GM18870 (cell line): ENCODE measurements at regions not wholly inside any gene's neighbourhood (a gene's known extent, or its start where the extent isn't known, plus 50 kb on each side); places are given as distances from the start of the nearest gene placed in this dataset.
"Not testable (repeated sequence)": the region's sequence is repeated elsewhere in the genome, so short reads cannot be mapped to it uniquely, and the experiment has no call there.

Experiments
- ATAC-seq: cut with Tn5 transposase; IDR thresholded peaks from one replicate; pipeline ENCODE4 v1.9.1; 2021; ENCODE audit warnings: moderate library complexity; ENCODE audit not compliant: unreplicated experiment

DNA sequence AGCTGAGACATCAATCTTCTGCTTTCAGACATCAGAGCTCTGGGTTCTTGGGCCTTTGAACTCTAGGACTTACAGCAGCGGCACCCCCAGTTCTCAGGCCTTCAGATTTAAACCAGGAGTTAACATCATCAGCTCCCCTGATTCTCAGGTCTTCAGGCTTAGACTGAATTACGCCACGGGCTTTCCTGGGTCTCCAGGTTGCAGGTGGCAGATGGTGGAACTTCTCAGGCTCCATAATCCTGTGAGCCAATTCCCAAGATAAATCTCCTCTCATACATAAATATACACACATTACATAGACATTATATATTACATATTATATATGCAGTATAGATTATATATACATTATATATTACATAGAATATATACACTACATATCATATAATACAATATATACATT, 408.9 kb upstream of the AUTS2 start:
- ATAC-seq: no peak

DNA sequence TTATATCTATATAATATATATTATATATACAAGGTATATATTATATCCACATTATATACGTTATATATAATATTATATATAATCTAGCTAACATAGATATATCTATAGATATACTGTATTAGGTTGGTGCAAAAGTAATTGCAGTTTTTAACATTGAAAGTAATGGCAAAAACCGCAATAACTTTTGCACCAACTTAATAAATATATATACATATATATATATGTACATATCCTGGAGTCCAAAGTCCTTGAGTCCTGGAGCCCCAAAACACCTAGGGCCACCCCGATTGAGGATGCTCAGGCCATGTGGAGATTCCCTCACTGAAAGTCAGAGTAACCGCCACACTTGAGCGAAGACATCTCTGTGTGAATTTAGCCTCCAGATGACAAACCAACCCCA, 408.2 kb upstream of the AUTS2 start:
- no peak for ATAC-seq

DNA sequence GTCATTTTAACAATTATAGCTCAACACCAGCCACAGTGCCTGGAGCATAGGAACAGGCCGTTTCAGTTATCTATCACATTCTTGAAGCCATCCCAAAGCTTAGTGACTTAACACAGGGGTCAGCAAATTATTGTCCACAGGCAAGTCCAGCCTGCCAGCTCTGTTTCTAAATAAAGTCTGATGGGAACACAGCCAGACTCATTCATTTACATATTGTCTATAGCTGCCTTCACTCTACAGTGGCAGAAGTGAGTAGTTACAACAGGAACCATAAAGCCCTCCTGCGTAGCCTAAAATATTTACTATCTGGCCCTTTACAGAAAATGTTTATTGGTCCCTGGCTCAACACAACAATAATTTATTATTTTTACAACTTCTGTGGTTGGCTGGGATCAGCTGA, 407.5 kb upstream of the AUTS2 start:
- ATAC-seq: no peak

DNA sequence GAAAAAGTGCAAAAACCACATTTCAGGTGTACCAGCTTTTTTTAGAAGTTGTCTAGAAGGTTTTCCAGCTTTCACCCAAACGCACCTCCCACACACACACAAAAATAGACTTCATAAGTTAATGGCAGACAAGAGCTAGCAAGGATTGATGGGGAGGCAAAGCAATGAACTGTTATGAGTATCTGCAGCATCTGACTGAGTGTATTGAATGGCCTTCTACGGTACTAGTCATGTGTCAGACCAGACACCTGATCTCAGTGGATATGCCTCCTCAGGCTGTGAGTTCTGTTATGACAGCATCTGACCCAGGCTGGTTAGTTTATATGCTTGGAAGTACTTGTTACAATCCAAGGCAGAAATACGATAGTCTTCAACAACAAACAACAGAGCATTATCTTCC, 406.1 kb upstream of the AUTS2 start:
- ATAC-seq: no peak

DNA sequence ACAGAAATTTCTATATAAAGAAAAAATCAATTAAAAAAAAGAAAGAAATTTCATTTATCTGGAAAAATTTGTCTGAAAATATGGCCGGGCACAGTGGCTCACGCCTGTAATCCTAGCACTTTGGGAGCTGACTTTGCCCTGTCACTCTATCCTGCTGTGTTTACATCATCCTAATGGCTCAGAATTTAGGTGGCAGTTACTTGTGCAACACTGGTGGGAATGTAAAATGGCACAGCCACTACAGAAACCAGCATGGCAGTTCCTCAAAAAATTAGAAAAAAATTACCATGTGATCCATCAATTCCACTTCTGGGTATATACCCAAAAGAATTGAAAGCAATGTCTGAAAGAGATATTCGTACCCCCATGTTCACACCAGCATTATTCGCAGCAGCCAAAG, 405.2 kb upstream of the AUTS2 start:
- ATAC-seq: no peak

DNA sequence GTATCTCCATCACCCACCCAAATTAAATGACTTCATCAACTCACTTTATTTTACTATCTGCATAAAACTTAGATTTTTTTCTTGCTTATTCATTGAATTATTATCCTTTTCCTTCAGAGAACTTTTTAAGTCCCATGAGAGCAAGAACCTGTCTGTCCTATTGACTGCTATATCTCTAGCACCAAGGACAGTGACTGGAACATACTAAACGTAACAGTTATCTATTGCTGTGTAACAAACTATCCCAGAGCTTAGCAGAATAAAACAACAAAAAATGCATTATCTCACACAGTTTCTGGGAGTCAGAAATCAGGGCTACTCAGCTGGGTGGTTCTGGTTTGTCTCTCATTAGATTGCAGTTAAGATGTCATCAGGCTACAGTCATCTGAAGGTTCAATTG, 401.7 kb upstream of the AUTS2 start:
- no peak for ATAC-seq

DNA sequence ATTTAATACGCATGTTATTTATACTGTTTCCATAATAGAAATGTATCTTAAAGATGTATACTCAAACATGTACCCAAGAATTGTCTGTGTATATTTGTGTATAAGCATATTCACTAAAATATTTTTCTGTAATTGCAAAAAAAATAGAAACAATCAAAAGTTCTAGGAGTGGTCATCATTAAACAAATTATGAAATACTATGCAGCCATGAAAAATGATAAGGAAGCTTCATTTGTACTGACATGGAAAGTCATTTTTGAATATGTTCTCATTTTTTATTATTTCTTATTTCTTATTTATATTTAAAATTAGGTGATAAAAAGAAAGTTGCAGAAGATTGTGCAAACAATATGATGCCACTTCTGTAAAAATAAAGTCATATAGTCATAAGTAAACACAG, 400.0 kb upstream of the AUTS2 start:
- no peak for ATAC-seq

DNA sequence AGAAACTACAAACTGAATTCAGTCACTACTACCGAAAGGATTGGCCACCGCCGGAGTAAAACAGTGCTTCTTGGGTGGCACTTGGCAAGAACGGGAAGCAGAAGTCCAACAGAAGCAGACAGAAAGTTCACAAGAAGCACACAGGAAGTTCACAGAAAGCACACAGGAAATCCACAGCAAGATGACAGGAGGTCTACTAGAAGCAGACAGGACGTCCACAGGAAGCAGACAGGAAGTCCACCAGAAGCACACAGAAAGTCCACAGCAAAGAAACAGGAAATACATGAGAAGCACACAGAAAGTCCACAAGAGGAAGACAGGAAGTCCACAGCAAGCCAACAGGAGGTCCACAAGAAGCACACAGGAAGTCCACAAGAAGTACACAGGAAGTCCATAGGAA, 399.2 kb upstream of the AUTS2 start:
- no peak for ATAC-seq

DNA sequence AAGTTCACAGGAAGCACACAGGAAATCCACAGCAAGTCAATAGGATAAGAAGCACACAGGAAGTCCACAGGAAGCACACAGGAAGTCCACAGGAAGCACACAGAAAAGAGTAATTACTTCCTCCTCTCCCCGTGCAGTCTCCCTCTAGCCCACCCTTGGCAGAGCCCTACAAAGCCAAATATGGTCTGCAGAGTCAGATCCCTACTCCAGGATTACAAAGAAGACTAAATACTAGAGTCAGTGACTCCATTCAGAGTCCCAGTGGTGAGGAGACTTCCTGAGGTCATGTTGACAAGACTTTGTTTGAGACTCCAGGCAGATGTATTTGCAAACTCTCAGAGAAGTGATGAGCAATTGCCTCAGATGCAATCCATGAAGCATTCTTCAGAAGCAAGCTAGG, 398.6 kb upstream of the AUTS2 start:
- ATAC-seq: no peak

DNA sequence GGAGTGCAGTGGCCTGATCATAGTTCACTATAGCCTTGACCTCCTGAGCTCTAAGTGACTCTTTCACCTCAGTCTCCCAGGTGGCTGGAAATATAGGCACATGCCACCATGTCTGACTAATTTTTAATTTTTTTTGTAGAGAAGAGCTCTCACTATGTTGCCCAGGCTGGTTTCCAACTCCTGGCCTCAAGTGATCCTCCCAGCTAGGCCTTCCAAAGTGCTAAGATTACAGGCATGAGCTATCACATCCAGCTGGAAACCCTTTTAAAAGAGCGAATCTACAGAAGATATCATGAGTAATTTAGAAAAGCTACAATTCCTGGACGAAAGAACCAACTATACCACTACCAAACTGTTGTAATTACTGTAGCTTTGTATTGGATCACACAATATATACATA, 394.4 kb upstream of the AUTS2 start:
- ATAC-seq: no peak

DNA sequence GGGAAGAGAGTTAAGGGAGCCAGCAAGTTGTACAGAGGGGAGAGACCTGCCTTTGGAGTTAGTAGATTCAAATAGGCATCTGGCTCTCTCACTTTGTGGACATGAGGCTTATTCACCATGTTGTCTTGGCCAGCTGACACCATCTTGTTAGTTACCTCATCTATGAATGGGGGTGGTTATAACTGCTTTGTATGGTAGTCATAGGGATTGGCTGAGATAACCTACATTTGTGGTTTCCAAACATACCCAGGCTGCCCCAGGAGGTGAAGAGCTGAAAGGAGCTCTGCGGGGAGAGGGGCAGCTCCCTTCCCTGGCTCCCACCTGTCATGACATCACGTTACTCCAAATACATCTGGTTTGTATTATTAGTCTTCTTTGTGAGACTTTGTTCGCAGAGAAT, 393.3 kb upstream of the AUTS2 start:
- ATAC-seq: no peak

DNA sequence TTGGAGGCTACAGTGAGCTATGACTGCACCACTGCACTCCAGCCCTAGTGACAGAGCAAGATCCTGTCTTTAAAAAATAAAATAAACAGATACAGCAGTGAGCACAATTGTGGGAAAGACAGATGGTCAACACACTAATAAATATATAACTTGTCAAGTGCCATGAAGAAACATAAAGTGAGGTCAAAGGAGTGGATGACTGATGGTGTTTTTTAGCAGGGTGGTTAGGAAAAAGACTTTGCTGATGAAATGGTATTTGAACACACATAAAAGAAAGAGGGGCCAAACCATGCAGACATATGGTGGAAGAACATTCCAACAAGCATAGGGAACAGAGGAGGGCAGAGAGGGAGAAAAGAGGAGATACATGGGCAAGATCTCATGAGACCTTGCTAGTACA, 392.7 kb upstream of the AUTS2 start:
- no peak for ATAC-seq

DNA sequence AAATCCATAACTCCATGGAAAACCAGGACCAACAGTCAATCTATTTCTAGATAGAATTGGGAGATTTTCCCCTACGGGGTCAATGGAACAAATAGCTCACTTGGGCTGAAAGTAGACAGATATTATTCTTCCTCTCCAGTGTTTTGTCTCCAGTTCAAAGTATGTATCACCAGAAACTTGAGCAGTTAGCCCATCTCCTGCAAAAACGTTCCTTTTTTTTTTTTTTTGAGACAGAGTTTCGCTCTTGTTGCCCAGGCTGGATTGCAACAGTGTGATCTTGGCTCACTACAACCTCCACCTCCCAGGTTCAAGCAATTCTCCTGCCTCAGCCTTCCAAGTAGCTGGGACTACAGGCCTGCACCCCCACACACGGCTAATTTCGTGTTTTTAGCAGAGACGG, 390.0 kb upstream of the AUTS2 start:
- ATAC-seq: no peak

DNA sequence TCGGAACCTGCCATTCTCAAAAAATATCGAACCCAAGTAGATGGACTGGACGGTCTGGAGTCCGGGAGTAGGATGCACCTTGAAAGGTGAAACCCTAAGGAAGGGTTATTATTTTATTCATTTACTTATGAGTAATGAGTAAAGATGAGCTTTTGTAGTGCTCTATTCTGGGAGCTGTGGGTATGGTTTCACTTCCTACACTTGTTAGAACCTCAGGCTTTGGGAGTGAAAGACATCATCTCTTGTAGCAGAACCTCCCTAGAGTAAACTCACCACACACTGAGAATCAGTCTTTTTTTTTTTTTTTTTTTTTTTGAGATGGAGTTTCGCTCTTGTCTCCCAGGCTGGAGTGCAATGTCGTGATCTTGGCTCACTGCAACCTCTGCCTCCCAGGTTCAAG, 389.4 kb upstream of the AUTS2 start:
- peak; percentile 80 for ATAC-seq

DNA sequence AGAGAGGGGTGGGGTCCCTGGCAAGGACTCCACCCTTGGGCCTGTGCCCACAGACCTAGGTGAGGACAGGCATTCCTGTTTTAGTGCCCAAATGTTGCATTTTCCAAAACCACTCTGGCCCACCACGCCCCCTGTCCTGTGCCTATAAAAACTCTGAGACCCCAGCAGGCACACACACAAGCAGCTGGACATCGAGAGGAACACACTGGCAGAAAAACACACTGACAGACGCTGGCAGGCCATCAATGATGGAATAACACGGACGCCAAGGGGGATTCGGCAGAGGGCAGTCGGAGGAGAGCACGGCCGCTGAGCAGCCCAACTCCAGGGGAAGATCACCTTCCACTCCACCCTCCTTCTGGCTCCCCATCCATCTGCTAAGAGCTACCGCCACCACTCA, 386.9 kb upstream of the AUTS2 start:
- ATAC-seq: no peak

DNA sequence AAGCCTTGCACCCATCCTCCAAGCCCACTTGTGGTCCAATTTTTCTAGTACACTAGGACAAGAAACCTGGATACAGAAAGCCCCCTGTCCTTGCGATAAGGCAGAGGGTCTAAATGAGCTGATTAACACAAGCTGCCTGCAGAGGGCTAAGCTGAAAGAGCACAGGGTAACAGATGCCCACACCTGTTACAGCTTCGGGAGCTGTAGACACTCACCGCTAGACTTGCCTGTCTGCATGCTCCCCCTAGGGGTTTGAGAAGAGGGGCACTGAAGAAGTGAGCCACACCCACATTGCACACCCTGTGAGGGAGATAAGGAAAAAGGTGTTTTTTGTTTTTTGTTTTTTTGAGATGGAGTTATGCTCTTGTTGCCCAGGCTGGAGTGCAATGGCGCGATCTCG, 386.5 kb upstream of the AUTS2 start:
- ATAC-seq: no peak

DNA sequence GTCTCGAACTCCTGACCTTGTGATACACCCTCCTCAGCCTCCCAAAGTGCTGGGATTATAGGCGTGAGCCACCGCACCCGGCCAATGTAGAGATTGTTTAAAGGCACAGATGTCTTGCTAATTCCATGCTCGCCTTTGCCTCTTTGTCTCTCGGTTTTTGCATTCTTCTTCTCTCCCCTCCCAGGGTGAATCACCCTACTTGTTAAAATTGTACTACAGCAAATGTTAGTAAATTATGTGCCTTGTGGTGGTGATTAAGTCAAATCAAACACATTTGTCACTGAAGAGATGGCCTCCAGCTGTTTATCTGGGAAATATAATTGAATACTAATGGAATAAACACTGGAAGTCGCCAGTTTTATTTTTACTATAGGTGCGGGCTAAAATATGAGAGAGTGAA, 384.4 kb upstream of the AUTS2 start:
- no peak for ATAC-seq

DNA sequence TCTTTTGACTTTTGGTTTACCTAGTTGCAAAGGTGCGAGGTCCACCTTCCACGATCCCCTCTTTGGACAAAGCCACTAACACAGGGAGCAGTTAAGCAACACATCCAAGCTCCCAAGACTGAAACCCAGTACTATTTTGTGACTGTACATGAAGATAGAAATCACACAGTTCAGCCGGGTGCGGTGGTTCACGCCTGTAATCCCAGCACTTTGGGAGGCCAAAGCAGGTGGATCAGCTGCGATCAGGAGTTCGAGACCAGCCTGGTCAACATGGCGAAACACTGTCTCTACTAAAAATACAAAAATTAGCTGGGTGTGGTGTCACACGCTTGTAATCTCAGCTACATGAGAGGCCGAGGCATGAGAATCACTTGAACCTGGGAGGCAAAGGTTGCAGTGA, 382.8 kb upstream of the AUTS2 start:
- ATAC-seq: not testable (repeated sequence)

DNA sequence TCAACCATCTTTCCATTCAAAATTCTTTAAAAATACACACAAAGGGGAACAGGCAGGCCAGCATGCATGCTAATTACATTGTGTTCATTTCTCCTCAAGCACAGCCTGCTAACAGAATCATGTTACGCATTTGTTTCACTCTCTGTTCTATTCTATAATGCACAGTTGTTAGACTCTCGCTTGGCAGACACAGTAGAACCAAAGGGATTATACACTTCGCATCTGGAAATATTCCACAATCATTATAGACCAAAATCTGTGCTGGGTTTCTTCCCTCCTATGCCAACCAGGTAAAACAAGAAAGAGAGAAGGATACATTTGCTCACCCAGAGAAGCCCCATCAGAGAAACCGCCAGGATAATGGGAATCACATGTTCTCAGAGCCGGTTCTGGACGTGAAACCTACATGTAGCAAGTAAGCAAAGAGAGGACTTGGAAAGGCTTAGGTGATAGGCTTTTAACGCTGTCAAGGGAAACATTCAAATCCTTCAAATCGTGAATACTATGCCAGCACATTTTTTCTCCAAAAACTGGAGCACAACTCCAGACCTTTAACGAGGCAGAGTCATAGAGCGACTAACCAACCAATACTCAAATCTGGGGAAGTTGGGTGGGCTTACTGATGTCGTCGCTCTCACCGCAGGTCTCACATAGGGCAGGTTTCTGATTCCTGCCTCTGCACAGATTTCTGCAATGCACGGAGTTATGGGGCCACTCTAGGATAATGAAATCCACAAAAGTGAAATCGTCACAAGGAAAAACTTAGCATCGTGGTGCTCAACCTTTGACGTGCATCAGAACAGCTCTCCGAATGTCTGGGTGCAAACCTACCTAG, 380.5 kb upstream of the AUTS2 start:
- no peak for ATAC-seq

DNA sequence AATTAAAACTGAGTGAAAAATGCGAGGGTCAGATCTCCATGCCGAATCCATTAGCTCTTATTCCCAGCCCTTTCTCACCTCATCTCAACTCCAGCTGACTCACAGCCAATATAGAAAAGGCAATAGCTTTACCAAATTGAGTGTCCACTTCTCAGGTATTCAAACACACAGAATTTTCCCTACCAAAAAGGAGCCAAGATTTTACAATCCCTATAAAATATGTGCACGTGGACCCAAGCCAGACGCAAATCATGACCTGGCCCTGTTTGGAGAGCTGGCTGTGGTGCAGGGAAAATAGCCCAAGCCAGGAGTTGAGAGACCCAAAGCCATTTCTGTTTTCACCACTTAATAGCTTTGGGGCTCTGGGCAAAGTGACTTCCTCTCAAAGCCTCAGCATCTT, 379.7 kb upstream of the AUTS2 start:
- no peak for ATAC-seq

DNA sequence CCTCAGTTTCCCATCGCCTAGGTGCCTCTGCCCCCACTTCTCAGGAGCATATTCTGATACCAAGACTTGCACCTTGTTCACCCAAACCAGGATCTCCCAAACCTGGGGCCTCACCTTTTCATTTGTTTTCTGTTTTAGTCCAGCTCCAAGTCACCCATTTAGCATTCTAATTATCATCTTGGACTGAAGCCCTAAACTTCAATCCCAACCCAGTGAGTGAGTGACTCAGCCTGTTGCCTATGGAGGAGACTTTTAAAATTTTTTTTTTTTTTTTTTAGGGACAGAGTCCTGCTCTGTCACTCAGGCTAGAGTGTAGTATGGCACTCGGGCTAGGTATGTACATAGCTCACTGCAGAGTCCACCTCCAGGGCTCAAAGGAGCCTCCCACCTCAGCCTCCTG, 378.9 kb upstream of the AUTS2 start:
- no peak for ATAC-seq

DNA sequence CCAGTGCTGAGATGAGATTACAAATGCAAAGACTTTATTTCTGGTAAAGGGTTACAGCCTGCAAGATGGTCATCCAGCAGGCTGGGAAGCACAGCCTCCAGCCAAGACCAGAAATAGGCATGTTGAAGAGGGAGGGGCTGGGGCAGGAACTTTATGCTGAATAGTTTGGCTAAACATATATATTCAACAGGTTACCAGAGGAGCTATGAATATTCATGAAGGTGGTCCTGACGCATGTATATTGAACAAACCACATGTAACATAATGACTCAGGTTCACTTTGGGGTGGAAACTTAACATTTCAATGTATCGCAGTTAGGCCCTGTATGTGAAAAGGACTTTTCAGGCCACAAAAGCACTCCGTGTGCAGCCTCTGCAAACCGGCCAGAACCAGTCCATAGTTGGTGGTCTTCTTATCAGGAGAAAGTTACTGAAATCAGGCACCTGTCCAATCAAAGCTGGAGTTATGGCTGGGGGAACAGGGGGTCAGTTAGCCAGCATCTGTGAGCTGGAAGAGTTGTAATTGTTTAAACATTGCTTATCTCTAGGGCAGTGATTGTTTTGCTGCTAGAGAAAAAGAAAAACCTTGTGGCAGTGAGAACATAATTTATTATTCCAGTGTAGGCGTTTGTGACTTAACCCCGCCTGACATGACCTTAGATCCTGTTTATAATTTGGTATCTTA, 372.9 kb upstream of the AUTS2 start:
- no peak for ATAC-seq
